Chondrocyte (in vitro differentiated cells): ENCODE measurements at regions not wholly inside any gene's neighbourhood (a gene's known extent, or its start where the extent isn't known, plus 50 kb on each side); places are given as distances from the start of the nearest gene placed in this dataset.

Experiments used
- DNase-seq: peaks from one replicate; pipeline ENCODE4 v3.0.0; 2021; ENCODE audit warnings: mixed read lengths, low spot score
- H3K27ac Mint-ChIP-seq: one replicate; pipeline ENCODE4 v1.8.0; 2021; ENCODE audit warnings: mild to moderate bottlenecking, moderate library complexity, mixed read lengths; ENCODE audit not compliant: unreplicated experiment
- H3K27me3 Mint-ChIP-seq: 2 replicates; pipeline ENCODE4 v1.8.0; 2021; ENCODE audit warnings: low read depth, mixed read lengths
- H3K36me3 Mint-ChIP-seq: 2 replicates; pipeline ENCODE4 v1.8.0; 2021; ENCODE audit warnings: low read depth, mixed read lengths
- H3K4me1 Mint-ChIP-seq: 2 replicates; pipeline ENCODE4 v1.8.0; 2021; ENCODE audit warnings: low read depth, mild to moderate bottlenecking, mixed read lengths
- H3K4me3 Mint-ChIP-seq: one replicate; pipeline ENCODE4 v1.8.0; 2021; ENCODE audit warnings: mild to moderate bottlenecking, moderate library complexity, mixed read lengths; ENCODE audit not compliant: unreplicated experiment
- H3K9me3 Mint-ChIP-seq: 2 replicates; pipeline ENCODE4 v1.8.0; 2021; ENCODE audit warnings: low read depth, mixed read lengths
- TF ChIP-seq, protein P1 (sequence below): fragments of 200-600 bp; sonication (generic); IDR thresholded peaks from 2 replicates; pipeline ENCODE4 v1.5.0; 2021; ENCODE audit warnings: antibody characterized with exemption, mild to moderate bottlenecking, moderate library complexity

DNA sequence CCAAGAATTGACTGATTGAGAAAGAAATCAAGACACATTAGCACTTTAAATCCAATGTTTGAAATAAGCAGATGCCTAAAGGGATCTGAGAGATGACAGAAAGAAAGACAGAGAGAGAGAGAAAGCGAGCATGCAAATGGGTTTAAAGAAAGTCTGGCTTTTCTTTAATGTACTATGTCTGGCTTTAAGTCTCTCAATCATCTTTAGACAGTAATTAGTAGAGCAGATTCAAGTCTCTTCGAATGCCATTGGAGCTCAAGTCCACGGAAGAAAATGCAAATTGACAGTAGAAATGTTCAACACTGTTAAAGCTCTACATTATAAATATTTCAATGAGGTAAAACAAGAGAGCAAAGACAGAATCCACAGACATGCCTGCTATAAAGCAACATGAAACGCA lies 1480.2 kb upstream of the CDH8 start:
- no peaks in the 10 kb centered on the region for H3K36me3 Mint-ChIP-seq
- H3K27me3 Mint-ChIP-seq = peaks cover 19% of the 10 kb centered on the region
- H3K4me1 Mint-ChIP-seq = no peaks in the 10 kb centered on the region
- H3K4me3 Mint-ChIP-seq = no peak overlapping the region
- TF ChIP-seq, protein P1, sequence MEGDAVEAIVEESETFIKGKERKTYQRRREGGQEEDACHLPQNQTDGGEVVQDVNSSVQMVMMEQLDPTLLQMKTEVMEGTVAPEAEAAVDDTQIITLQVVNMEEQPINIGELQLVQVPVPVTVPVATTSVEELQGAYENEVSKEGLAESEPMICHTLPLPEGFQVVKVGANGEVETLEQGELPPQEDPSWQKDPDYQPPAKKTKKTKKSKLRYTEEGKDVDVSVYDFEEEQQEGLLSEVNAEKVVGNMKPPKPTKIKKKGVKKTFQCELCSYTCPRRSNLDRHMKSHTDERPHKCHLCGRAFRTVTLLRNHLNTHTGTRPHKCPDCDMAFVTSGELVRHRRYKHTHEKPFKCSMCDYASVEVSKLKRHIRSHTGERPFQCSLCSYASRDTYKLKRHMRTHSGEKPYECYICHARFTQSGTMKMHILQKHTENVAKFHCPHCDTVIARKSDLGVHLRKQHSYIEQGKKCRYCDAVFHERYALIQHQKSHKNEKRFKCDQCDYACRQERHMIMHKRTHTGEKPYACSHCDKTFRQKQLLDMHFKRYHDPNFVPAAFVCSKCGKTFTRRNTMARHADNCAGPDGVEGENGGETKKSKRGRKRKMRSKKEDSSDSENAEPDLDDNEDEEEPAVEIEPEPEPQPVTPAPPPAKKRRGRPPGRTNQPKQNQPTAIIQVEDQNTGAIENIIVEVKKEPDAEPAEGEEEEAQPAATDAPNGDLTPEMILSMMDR = no peak
- H3K27ac Mint-ChIP-seq = no peak overlapping the region
- no peak for DNase-seq
- H3K9me3 Mint-ChIP-seq = no peaks in the 10 kb centered on the region

DNA sequence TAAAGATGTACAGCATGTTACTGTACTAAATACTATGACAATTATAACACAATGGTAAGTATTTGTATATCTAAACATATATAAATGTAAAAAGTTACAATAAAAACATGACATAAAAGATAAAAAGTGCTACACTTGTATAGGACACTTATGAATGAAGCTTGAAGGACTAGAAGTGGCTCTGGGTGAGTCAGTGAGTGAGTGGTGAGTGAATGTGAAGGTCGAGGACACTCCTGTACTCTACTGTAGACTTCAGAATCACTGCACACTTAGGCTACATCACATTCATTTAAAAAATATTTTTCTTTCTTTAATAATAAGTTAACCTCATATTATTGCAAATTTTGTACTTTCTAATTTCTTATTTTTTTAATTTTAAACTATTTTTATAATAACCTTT lies 1476.7 kb upstream of the CDH8 start:
- Mint-ChIP-seq H3K27me3 (peaks cover 17% of the 10 kb centered on the region), H3K27ac (no peak overlapping the region), H3K36me3 (no peaks in the 10 kb centered on the region), H3K9me3 (no peaks in the 10 kb centered on the region), H3K4me3 (no peak overlapping the region), H3K4me1 (no peaks in the 10 kb centered on the region)
- TF ChIP-seq, protein P1 = no peak
- no peak for DNase-seq

DNA sequence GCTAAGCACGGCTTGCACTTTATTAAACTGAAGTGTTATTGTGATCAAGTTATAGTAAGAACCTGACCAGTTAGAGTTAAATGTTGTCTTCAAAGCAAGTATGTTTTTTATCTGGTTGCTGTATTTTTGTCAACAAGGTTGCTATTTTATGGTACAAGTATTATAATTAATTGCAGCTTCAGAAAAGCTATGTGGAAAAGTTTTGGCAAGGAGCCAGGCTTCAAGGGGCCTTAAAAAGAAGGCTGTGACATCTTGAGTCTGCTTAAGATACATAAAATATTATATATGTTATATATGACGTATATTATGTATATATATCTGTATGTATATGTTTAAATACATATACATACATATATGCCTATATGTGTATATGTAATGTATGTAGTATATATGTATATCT lies 1461.2 kb upstream of the CDH8 start:
- no peak for DNase-seq
- Mint-ChIP-seq H3K27me3 (peaks cover 16% of the 10 kb centered on the region), H3K9me3 (no peaks in the 10 kb centered on the region), H3K27ac (no peak overlapping the region), H3K4me3 (no peak overlapping the region), H3K4me1 (no peaks in the 10 kb centered on the region), H3K36me3 (no peaks in the 10 kb centered on the region)
- TF ChIP-seq, protein P1 = no peak

DNA sequence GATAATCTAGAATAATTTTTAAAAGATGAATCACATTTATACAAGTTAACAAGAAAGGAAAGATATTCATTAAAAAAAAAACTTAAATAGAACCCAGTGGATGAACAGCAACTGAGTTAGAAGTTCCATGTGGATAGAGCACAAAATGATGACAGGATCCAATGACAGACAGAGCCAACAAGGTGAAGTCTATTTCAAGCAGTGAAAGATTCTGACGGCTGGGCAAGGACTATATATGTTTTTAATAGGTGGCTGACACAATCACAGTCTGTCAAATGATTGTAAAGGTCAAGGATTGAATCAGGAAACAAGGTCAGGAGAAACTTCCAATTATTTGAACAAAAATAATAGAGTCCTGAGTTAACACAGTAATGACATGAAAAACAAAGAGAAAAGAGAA lies 1460.0 kb upstream of the CDH8 start:
- TF ChIP-seq, protein P1 = no peak
- no peak for DNase-seq
- Mint-ChIP-seq H3K4me3 (no peak overlapping the region), H3K27ac (no peak overlapping the region), H3K4me1 (no peaks in the 10 kb centered on the region), H3K9me3 (no peaks in the 10 kb centered on the region), H3K27me3 (peaks cover 16% of the 10 kb centered on the region), H3K36me3 (no peaks in the 10 kb centered on the region)

DNA sequence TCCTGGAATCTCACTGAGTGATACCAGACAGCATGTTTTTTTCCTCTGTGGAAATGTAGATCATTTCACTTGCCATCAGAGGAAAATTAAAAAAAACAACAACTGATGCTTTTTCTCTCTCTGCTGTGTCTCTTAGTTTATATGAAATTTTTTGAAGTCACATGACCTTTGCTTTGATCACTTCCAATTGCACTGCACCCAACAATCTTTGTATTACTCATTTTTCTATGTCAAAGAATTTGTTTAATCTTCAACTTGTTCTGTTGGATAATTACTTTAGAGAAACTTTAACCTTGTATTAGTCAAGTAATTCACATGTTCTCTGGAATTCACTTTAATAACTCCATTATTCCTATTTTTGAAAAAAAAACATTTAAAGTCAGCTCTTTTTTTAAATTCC lies 1452.7 kb upstream of the CDH8 start:
- no peak overlapping the region for H3K27ac Mint-ChIP-seq
- H3K36me3 Mint-ChIP-seq = no peaks in the 10 kb centered on the region
- DNase-seq = no peak
- H3K27me3 Mint-ChIP-seq = peaks cover 11% of the 10 kb centered on the region
- H3K4me3 Mint-ChIP-seq = no peak overlapping the region
- no peaks in the 10 kb centered on the region for H3K4me1 Mint-ChIP-seq
- peaks cover 8% of the 10 kb centered on the region for H3K9me3 Mint-ChIP-seq
- TF ChIP-seq, protein P1 = no peak
